ENCODE measurements at regions not wholly inside any gene's neighbourhood (a gene's known extent, or its start where the extent isn't known, plus 50 kb on each side); places are given as distances from the start of the nearest gene placed in this dataset.
"Not testable (repeated sequence)": the region's sequence is repeated elsewhere in the genome, so short reads cannot be mapped to it uniquely, and the experiment has no call there.

DNA sequence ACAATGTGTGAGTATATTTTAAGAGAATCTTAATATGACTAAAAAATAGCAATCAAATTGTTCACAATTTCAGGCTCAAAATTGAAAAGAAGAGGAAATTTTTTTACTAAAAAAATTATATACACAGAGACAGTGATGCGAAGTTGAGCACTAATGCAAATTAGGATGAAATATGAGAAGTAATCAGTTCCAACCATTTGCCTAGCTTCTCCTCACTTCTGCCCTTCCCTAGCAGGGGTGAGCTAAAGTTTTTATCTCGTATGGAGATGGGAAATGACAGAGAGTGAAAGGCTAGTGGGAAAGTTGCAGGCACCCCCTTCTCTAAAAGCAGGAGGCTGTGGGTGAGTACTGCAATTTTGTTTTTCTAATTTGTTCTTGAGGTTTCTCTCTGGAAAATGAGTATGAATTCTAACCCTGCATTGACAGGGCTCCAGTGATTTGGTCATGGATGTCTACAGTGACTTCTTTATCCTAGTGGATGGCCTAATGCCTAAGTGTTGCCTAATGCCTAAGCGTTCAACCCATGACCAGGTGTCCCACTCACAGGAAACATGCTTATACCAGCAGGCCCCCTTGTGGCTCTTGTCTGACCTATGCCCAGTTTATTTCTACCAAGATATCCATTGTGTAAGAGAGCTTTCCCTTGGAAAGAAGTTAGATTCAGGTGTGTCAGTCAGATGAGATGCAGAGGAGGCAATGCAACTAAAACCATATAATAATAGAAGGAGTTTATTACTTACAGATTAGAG, 78.0 kb upstream of the HNMT start:
- no peak for DNase-seq (ENCODE audit: low read depth)

DNA sequence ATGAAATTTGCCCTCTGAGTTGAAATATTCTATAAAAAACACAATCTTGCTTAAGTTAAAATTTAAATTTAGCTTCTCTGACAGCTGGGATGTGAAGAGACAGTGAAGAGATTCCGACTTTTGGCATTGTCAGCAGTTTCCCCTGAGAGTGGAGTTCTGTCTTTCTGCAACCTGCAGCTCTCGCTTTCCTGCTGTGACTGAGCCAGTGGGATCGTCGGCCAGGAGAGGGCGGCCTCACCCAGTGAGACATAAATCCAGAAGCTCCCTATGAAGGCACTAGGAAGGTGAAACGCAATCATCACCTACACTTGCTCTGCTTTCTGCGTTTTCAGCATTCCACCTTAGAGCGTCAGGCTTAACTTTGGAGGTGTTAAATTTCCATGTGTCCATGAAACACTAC, 75.4 kb upstream of the HNMT start:
- DNase-seq (ENCODE audit: low read depth): no peak

DNA sequence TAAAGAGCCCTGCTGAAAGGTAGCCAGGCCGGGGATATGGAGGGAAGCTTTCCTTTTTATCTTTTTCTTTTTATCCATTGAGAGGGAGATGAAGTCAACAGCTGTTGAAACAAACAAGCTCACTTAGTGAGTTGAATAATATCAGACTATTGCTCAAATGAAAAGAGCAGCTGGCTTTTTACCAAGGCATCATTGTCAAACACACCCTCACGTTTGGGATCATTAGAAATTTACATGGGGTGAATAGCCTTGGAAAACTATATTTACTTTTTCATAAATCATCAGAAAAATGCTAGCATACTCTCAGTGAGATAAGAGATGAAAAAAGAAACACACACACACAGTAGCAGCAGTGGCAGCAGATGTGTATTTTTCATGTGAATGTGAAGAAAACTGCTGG, 71.5 kb upstream of the HNMT start:
- DNase-seq (ENCODE audit: low read depth): no peak

DNA sequence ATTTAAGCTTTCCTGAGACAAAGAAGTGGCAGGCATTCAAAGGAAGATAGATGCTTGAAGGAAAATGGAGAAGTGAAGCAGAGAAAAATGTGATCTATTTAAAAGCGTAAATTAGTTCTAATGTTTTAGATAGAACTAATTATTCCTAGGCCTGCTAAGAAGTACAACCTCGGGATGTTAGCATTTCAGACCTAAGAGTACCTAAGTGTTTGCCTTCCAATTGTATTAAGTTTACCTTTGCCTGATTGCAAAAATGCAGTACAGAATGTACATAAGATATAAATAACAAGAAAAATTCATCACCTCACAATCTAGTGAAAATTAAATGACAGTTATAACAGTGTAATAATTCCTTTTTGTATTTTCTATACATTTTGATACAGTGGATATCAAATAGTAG, 71.1 kb upstream of the HNMT start:
- DNase-seq (ENCODE audit: low read depth): no peak

DNA sequence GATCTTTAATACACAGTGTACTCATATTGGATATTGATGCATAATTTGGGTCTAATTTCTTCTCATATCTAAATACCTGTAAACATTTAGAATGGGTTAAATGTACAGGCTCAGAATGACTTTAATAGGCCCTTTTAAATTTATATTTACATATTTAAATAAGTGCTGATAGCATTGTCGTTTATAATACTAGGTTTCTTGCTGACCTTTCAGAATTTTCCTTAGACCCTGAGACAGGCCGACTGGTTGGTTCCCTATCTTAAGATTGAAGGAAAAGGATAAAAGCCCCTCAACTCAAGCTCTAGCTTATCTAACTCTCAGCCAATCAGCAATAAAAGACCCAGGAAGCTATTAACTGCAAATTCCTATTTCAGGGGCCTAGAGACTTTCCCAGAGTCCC, 67.8 kb upstream of the HNMT start:
- no peak for DNase-seq (ENCODE audit: low read depth)

DNA sequence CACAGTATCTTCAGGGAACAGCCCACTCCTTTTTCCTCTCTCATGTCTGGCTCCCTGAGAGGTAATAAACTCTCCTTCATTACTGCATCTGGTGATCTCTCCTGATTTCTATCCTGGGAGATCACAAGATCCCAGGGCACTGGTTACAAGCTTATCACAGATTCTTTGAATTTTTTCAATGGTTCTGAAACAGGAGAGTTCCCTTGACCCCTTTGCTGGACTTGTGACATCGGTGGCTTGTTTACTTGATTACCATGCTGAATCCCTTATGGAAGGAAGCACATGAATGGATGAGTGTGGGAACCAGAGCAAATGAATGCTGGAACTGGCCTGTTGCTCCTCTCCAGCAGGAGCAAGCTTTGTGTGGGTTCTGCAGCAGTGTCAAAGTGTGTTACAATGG, 67.2 kb upstream of the HNMT start:
- no peak for DNase-seq (ENCODE audit: low read depth)

DNA sequence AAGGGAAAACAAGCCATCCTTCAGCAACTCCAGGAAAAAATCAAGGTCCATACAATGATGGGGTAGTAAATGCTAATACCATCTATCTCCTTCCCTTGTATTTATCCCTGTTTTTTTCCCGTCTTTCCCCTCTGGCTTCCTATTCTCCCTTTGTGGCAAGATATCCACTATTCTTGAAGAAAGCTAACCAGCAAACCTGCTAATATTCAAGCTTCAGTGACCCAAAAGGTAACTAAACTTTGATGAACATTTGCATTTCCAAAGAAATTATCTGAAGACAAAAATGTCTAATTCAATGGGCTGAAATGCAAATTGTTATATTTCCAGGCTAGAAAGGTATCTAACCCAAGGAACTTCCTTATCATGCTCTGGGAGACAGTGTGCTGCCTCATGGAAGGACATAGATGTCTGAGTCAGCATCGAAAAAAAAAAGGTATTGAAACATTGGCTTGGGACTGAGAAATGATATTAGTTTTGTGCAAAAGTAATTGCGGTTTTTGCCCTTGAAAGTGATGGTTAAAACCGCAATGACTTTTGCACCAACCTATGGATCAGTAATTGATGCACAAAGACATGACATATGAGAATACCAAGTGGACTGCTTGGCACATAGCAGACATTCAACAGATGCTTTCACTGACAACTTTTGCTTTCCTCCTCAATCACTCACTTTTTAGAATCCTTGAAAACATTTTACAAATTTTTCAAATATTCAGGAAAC, 63.7 kb upstream of the HNMT start:
- no peak for DNase-seq (ENCODE audit: low read depth)

DNA sequence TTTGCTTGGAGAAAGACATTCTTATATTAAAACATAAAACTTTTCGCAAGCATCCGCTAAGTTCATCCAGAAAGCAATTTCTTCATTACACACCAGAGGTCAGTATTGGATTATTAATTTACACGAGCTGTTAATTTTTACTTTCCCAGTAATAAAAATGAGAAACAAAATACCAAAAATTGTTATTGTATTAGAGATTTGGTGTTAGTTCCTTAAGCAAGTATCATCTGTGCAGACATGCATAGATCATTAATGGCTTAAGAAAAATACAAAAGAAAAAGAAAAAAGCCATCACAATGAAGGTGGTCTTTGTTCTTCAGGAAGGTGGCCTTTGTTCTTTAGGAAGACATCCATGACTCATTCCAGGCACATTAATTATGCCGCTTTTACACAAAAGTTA, 53.6 kb upstream of the HNMT start:
- DNase-seq (ENCODE audit: low read depth): no peak

DNA sequence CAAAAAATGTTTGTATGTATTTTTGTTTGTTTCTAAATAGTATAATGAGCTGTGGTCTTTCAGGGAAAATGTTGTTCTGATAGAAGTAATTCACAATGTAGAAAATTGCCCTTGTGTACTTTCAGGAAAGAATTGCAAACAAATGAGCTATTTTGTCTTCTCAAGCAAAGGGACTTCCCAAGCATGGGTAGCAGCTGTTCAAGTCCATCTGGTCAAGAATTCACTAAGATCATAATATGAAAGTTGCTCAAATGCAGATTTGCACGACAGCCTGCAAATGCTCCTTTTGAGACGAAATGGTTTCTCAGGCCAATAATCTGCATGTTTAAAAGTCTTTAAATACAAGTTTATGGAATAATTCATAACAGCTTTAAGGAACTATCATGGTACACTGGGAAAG, 51.9 kb upstream of the HNMT start:
- no peak for DNase-seq (ENCODE audit: low read depth)

DNA sequence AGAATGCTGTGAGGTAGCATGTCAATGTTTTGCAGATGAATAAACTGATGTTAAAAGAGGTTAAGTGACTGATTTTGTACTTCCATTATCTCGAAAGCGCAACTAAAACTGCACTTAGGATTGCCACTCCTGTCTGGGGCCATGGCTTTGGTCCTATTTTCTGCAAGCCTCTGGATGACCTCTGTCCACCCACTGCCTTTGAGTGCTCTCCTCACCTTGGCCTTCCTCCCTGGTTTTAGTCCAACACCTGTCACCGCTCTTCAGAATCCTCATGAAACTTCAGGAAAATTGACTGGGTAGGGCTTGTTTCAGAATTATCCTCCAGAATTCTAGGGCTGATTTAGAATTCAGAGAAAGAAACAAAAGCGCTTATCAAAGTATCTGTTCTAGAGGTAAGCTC, 51.1 kb upstream of the HNMT start:
- no peak for DNase-seq (ENCODE audit: low read depth)

DNA sequence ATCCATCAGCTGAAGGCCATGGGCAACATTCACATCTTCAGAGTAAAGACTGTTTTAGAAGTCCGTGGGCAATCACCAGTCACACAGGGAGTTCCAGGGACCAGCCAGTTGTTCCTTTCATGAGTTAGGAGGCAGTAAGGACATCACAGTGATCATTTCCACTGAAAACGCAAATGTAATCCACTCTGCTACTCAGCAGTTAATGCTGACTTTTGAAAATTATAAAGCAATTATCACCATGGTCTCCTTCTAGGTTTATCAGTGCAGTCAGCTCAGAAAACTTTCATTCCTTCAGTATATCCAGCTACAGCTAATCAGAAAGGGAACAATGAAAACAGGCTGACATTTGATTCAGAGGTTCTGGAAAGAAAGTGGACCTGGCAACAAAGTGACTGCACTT, 50.6 kb upstream of the HNMT start:
- DNase-seq (ENCODE audit: low read depth): not testable (repeated sequence)
